ENCODE measurements at regions not wholly inside any gene's neighbourhood (a gene's known extent, or its start where the extent isn't known, plus 50 kb on each side); places are given as distances from the start of the nearest gene placed in this dataset.

DNA sequence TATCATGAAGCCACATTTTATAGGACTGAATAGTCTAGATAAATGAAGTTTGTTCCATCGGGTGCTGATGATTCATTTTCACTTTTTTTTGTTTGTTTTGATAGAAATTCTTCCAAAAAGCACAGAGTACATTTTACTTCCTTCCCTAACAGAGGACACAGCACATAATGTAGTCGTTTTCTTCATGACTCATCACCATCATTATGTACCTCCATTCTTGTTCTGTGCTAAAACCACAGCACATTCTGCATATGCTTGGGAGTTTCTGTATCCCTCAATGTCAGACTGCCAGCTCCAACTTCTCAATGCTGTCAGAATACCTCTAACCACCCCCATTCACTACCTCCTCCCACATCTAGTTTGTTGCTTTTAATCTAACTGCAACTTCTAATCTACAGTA is 1004.9 kb upstream of the ADGRB3 start:
- DNase-seq: peak; percentile 19
- H3K9me2 ChIP-seq (replicated peaks; ENCODE audit: insufficient read depth, low read length): no peaks in the 10 kb centered on the region
- no peaks in the 10 kb centered on the region for H3K27me3 ChIP-seq (replicated peaks; ENCODE audit: insufficient read depth, low read length)
- H3K4me1 ChIP-seq (ENCODE audit: low read length): no peaks in the 10 kb centered on the region
- H4K20me1 ChIP-seq (ENCODE audit: insufficient read depth, low read length): no peaks in the 10 kb centered on the region
- no peaks in the 10 kb centered on the region for H3K79me2 ChIP-seq (ENCODE audit: low read length)
- TF ChIP-seq EZH2phosphoT487 (IDR thresholded peaks at IDR 0.05; ENCODE audit: low read length) (no peak), EZH2 (optimal IDR thresholded peaks at IDR 0.05; ENCODE audit: low read depth, low read length) (no peak)
- TF ChIP-seq, protein P1, sequence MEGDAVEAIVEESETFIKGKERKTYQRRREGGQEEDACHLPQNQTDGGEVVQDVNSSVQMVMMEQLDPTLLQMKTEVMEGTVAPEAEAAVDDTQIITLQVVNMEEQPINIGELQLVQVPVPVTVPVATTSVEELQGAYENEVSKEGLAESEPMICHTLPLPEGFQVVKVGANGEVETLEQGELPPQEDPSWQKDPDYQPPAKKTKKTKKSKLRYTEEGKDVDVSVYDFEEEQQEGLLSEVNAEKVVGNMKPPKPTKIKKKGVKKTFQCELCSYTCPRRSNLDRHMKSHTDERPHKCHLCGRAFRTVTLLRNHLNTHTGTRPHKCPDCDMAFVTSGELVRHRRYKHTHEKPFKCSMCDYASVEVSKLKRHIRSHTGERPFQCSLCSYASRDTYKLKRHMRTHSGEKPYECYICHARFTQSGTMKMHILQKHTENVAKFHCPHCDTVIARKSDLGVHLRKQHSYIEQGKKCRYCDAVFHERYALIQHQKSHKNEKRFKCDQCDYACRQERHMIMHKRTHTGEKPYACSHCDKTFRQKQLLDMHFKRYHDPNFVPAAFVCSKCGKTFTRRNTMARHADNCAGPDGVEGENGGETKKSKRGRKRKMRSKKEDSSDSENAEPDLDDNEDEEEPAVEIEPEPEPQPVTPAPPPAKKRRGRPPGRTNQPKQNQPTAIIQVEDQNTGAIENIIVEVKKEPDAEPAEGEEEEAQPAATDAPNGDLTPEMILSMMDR (IDR thresholded peaks at IDR 0.05; ENCODE audit: low read length): no peak
- H3K27ac ChIP-seq (ENCODE audit: low read length): no peak overlapping the region
- no peaks in the 10 kb centered on the region for H3K9me3 ChIP-seq (replicated peaks; ENCODE audit: insufficient read depth, low read length)
- H2AFZ ChIP-seq (ENCODE audit: low read length): no peak overlapping the region
- H3K9ac ChIP-seq (ENCODE audit: low read length): no peak overlapping the region
- no peaks in the 10 kb centered on the region for H3K36me3 ChIP-seq (replicated peaks; ENCODE audit: insufficient read depth, low read length)
- no peaks in the 10 kb centered on the region for H3F3A ChIP-seq (ENCODE audit: insufficient read depth, low read length)
- no peak overlapping the region for H3K4me3 ChIP-seq (ENCODE audit: low read length)
- H3K4me2 ChIP-seq (ENCODE audit: low read depth, low read length): no peak overlapping the region

DNA sequence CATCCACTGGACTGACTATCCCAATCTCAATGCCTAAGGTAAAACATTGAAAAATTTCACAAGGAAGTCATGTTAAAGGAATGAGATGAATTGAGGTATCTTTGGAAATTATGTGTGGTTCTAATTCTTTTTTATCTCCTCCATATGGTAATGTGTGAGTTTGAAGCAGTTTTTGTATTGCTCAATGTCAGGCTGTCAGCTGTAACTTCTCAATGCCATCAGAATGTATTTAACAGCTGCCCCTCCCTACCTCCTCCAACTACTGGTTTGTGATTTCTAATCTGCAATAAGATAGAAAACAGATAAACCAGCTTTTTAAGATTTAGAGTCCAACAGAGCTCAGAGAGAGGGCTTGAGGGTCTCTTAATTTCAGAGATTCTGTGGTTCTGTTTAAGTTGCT is 1005.8 kb upstream of the ADGRB3 start:
- Histone ChIP-seq H3K36me3 (replicated peaks; ENCODE audit: insufficient read depth, low read length) (no peaks in the 10 kb centered on the region), H2AFZ (ENCODE audit: low read length) (no peak overlapping the region), H3K79me2 (ENCODE audit: low read length) (no peaks in the 10 kb centered on the region), H3F3A (ENCODE audit: insufficient read depth, low read length) (no peaks in the 10 kb centered on the region), H3K27me3 (replicated peaks; ENCODE audit: insufficient read depth, low read length) (no peaks in the 10 kb centered on the region), H4K20me1 (ENCODE audit: insufficient read depth, low read length) (no peaks in the 10 kb centered on the region), H3K9ac (ENCODE audit: low read length) (no peak overlapping the region), H3K4me2 (ENCODE audit: low read depth, low read length) (no peak overlapping the region), H3K4me3 (ENCODE audit: low read length) (no peak overlapping the region), H3K4me1 (ENCODE audit: low read length) (no peaks in the 10 kb centered on the region), H3K9me3 (replicated peaks; ENCODE audit: insufficient read depth, low read length) (no peaks in the 10 kb centered on the region), H3K9me2 (replicated peaks; ENCODE audit: insufficient read depth, low read length) (no peaks in the 10 kb centered on the region), H3K27ac (ENCODE audit: low read length) (no peak overlapping the region)
- TF ChIP-seq, protein P1 (IDR thresholded peaks at IDR 0.05; ENCODE audit: low read length): no peak
- DNase-seq: no peak

DNA sequence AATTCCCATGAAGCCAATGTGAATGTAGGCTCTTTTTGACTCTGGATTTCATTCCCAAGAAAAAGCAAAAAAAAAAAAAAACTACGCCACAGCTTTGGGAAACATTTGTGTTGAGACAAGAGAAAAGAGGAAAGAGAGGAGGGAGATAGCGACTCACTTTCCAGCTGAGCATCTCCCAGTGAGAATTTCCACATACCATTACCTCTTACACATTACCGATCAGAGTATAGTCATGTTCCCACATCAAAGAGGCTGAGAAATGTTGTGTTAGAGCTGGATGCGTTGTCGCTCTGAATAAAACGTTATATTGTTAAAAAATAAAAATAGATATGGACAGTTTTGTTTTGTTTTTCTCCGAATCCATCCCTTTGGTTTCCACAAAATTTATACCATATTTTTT is 1019.3 kb upstream of the ADGRB3 start:
- Histone ChIP-seq H3K9me3 (replicated peaks; ENCODE audit: insufficient read depth, low read length) (no peaks in the 10 kb centered on the region), H3K9me2 (replicated peaks; ENCODE audit: insufficient read depth, low read length) (no peaks in the 10 kb centered on the region), H3K4me3 (ENCODE audit: low read length) (no peak overlapping the region), H4K20me1 (ENCODE audit: insufficient read depth, low read length) (no peaks in the 10 kb centered on the region), H3K79me2 (ENCODE audit: low read length) (no peaks in the 10 kb centered on the region), H3K36me3 (replicated peaks; ENCODE audit: insufficient read depth, low read length) (no peaks in the 10 kb centered on the region), H3F3A (ENCODE audit: insufficient read depth, low read length) (no peaks in the 10 kb centered on the region), H3K4me1 (ENCODE audit: low read length) (no peaks in the 10 kb centered on the region), H3K9ac (ENCODE audit: low read length) (no peak overlapping the region), H3K27ac (ENCODE audit: low read length) (no peak overlapping the region), H3K4me2 (ENCODE audit: low read depth, low read length) (no peak overlapping the region), H3K27me3 (replicated peaks; ENCODE audit: insufficient read depth, low read length) (no peaks in the 10 kb centered on the region), H2AFZ (ENCODE audit: low read length) (no peak overlapping the region)
- TF ChIP-seq, protein P1 (IDR thresholded peaks at IDR 0.05; ENCODE audit: low read length): no peak
- no peak for TF ChIP-seq EZH2 (optimal IDR thresholded peaks at IDR 0.05; ENCODE audit: low read depth, low read length)
- TF ChIP-seq EZH2phosphoT487 (IDR thresholded peaks at IDR 0.05; ENCODE audit: low read length): no peak
- no peak for DNase-seq
